ENCODE measurements at regions not wholly inside any gene's neighbourhood (a gene's known extent, or its start where the extent isn't known, plus 50 kb on each side); places are given as distances from the start of the nearest gene placed in this dataset.

- H3K9me3 ChIP-seq (ENCODE audit: control insufficient read depth in 2 of 2, low read length in 2 of 2), result no peaks in the 10 kb centered on the region
- H3K27me3 ChIP-seq (ENCODE audit: control insufficient read depth in 1 of 2, insufficient read depth in 2 of 2, low read length in 2 of 2), result peaks cover 3 to 4% of the 10 kb centered on the region in 2 donors
- H3K9ac ChIP-seq (ENCODE audit: low read length in 2 of 2), result no peak overlapping the region
- no peaks in the 10 kb centered on the region for H3K36me3 ChIP-seq (ENCODE audit: control insufficient read depth in 2 of 2, insufficient read depth in 2 of 2, low read length in 2 of 2)
- H3K4me3 ChIP-seq (ENCODE audit: low read length in 2 of 2), result no peak overlapping the region
- peaks cover 5% of the 10 kb centered on the region for H3K4me1 ChIP-seq (ENCODE audit: control insufficient read depth, insufficient read depth, low read length)
- H3K27ac ChIP-seq (ENCODE audit: low read length), result no peak overlapping the region
These were observed 50.0 kb upstream of the CTDP1 start for GRCh38 chr18:79629606-79630005.

All from stomach smooth muscle (tissue), 2 donors.